ENCODE measurements at regions not wholly inside any gene's neighbourhood (a gene's known extent, or its start where the extent isn't known, plus 50 kb on each side); places are given as distances from the start of the nearest gene placed in this dataset.

GRCh38 chr5:124644582-124644981 lies 101.9 kb downstream of the ZNF608 start:
- no peak for DNase-seq (ENCODE audit: low read depth)

GRCh38 chr5:124644138-124644537 lies 102.3 kb downstream of the ZNF608 start:
- no peak for DNase-seq (ENCODE audit: low read depth)

GRCh38 chr5:124643336-124643735 lies 103.1 kb downstream of the ZNF608 start:
- DNase-seq (ENCODE audit: low read depth): no peak

GRCh38 chr5:124642151-124642550 lies 104.3 kb downstream of the ZNF608 start:
- no peak for DNase-seq (ENCODE audit: low read depth)

- no peak for DNase-seq (ENCODE audit: low read depth)
These were observed 105.2 kb downstream of the ZNF608 start for GRCh38 chr5:124641154-124641792.

GRCh38 chr5:124639095-124639665 lies 107.3 kb downstream of the ZNF608 start:
- no peak for DNase-seq (ENCODE audit: low read depth)

GRCh38 chr5:124637011-124637410 lies 109.4 kb downstream of the ZNF608 start:
- DNase-seq (ENCODE audit: low read depth): no peak

GRCh38 chr5:124634741-124635323 lies 111.6 kb downstream of the ZNF608 start:
- DNase-seq (ENCODE audit: low read depth): no peak

- no peak for DNase-seq (ENCODE audit: low read depth)
These were observed 112.2 kb downstream of the ZNF608 start for GRCh38 chr5:124634228-124634739.

GRCh38 chr5:124633209-124633608 lies 113.2 kb downstream of the ZNF608 start:
- DNase-seq (ENCODE audit: low read depth): no peak

- no peak for DNase-seq (ENCODE audit: low read depth)
These were observed 114.4 kb downstream of the ZNF608 start for GRCh38 chr5:124631874-124632550.

- DNase-seq (ENCODE audit: low read depth): no peak
These were observed 115.4 kb downstream of the ZNF608 start for GRCh38 chr5:124630767-124631704.

- DNase-seq (ENCODE audit: low read depth): peak; percentile 81
These were observed 117.5 kb downstream of the ZNF608 start for GRCh38 chr5:124628721-124629596.

GRCh38 chr5:124627815-124628595 lies 118.4 kb downstream of the ZNF608 start:
- no peak for DNase-seq (ENCODE audit: low read depth)

- DNase-seq (ENCODE audit: low read depth): no peak
These were observed 120.4 kb downstream of the ZNF608 start for GRCh38 chr5:124626053-124626452.

GRCh38 chr5:124623265-124623664 lies 123.2 kb downstream of the ZNF608 start:
- DNase-seq (ENCODE audit: low read depth): no peak

GRCh38 chr5:124622851-124623250 lies 123.6 kb downstream of the ZNF608 start:
- DNase-seq (ENCODE audit: low read depth): no peak

- no peak for DNase-seq (ENCODE audit: low read depth)
These were observed 125.2 kb downstream of the ZNF608 start for GRCh38 chr5:124621279-124621678.

GRCh38 chr5:124620743-124621142 lies 125.7 kb downstream of the ZNF608 start:
- DNase-seq (ENCODE audit: low read depth): no peak

- DNase-seq (ENCODE audit: low read depth): no peak
These were observed 127.3 kb downstream of the ZNF608 start for GRCh38 chr5:124619121-124619520.
